HG03039 (cell line): ENCODE measurements at regions not wholly inside any gene's neighbourhood (a gene's known extent, or its start where the extent isn't known, plus 50 kb on each side); places are given as distances from the start of the nearest gene placed in this dataset.

Experiments used
- ATAC-seq: cut with Tn5 transposase; IDR thresholded peaks from one replicate; pipeline ENCODE4 v1.9.1; 2021; ENCODE audit warnings: mild to moderate bottlenecking, moderate library complexity; ENCODE audit not compliant: unreplicated experiment

DNA sequence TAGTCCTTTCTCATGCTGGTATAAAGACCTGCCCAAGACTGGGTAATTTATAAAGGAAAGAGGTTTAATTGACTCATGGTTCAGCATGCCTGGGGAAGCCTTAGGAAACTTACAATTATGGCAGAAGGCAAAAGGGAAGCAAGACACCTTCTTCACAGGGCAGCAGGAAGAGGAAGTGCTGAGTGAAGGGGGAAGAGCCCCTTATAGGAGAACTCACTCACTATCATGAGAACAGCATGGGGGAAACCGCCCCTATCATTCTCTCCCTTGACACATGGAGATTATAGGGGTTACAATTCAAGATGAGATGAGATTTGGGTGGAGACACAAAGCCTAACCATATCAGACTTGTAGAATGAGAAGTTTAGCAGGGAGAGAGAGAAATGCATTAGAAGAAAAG is 373.3 kb upstream of the DIAPH2 start:
- ATAC-seq = no peak

DNA sequence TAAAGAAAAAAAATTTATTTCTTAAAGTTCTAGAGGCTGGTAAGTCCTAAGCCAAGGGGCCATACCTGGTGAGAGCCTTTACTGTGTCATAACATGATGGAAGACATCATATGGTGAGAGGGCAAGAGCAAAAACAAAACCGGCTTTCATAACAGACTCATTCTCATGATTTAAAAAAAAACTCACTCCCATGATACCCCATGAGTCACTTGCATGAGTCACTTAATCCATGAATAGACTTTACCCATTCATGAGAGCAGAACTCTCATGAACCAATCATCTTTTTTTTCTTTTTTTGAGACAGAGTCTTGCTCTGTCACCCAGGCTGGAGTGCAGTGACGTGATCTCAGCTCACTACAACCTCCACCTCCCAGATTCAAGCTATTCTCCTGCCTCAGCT is 369.7 kb upstream of the DIAPH2 start:
- ATAC-seq = no peak

DNA sequence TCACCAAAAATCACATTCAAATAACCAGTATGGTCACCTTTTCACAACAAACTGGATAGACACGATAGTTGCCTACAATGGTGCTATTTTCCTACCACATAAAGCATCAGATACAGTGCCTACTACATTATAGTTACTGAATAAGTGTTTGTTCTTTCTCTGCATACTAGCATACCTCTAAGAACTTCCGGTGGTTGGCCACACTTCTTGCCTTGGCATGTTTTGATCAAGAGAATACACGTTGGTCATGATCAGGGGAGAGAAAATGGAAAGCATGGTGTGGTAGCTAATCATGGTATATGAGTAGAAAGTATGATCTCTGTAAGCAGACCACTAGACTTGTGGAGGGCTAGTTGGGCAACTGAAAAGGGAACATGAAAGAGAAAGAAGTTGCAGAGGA is 322.8 kb upstream of the DIAPH2 start:
- no peak for ATAC-seq

DNA sequence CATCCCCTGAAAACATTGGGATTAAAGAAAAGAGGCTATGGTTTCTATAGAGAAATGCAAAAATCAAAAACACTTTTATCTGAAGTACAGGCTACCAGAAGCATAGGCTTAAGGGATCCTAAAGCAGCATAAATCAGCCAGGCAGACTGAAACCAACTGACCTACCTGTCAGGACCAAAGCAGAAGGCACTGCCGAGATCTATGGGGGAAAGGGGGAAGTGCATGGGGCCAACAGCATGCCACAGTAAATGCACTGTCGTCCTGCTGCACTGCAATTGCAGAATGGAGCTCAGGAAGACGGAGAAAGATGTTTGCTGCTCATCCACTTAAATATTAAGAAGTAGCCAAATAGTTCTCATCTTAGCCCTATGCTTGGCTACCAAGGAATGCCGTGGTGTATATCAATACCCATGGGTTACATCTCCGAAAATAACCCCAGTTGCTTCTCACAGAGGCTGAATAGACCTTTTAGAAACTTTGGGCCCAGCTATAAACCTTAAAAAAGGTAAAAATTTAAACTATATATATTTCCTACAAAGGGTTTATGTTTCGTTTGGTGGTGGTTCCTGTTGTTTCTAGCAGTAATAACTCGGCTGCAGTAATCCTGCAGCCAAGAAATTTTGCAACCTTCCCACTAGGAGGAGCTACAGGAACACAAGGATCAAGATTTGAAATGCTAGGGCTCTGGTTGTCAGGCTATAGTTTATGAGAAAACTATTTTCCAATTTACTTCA is 312.2 kb upstream of the DIAPH2 start:
- no peak for ATAC-seq

DNA sequence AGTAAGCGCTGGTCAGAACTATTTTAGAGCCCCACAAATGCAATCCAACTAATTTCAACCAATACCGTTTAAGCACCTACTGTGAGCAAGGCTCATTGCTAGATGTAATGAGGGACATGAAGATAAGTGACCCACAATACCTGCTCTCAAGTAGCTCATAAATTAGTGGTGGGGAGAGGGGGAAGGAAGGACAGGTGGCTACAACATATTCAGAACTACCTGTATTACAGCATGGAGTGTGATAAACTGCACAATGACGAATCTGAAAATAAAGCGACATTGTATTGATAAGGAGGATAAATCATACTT is 311.6 kb upstream of the DIAPH2 start:
- no peak for ATAC-seq

DNA sequence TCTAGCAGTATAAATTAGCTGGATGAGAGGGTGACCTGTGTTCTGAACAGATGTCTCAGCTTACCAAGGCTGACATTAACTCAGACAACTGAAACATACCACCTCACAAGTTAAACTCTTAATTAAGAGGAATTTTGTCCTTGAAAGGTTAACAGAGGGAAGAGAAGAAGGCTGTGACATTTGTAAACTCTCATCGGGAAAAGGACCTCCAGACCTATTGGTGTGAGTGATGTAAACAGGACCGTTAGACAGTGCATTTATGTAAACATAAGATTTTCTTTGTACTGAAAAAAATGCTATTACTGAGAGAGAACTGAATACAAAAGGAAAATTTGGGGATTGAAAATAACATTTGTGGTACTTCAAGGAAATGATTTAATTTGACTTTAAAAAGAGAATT is 308.4 kb upstream of the DIAPH2 start:
- no peak for ATAC-seq

DNA sequence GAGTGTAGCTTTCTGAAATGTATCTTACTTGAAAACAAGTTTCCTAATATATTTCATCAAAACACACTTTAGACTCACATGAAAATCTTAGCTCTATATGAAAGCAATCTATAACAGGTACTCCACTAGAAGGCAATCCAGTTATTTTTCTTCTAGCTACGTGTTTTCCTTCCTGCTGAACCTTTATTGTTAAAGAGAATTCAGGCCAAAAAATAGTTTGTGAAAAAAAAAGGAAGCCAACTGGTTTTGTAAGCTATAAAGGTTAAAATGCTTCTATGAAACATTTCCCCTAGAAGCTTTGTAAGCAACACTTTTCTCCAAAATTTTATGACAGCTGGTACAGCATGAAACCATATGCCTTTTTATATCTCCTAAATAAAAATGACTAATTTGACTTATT is 304.7 kb upstream of the DIAPH2 start:
- no peak for ATAC-seq

DNA sequence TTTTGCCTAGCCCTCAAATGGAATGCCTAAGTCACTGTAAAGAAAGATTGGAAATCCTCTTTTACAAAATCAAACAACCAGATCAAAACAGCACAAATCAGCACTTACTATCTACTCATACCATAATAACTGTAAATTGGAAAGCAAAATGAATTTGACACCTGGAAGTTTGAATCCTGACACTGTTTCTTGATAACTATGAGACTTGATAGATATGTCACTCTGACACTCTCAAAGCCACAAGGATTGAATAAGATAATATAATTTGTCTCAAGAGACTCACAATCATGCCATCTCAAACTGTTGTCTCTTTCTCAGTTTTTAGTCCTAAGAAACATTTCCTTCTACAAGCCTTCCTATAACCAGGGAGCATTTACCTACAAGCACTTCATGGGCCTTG is 302.6 kb upstream of the DIAPH2 start:
- no peak for ATAC-seq

DNA sequence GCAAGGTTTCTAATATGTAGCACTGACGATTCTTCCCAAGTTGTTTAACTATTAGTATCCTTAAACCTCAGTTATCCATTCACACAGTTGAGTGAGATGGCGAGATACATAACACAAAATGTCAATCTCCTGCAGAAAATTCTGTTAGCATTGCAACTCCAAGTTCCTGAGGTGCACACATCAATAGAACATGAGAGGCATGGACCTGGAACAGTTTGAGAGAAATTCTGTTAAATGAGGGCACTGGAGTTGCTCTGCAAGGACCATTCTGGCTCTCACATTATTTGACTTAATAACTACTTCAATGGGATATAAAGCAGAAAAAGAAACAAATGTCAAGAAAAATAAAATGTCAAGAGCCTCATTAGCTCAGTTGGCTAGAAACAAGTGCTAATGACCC is 301.2 kb upstream of the DIAPH2 start:
- ATAC-seq = no peak

DNA sequence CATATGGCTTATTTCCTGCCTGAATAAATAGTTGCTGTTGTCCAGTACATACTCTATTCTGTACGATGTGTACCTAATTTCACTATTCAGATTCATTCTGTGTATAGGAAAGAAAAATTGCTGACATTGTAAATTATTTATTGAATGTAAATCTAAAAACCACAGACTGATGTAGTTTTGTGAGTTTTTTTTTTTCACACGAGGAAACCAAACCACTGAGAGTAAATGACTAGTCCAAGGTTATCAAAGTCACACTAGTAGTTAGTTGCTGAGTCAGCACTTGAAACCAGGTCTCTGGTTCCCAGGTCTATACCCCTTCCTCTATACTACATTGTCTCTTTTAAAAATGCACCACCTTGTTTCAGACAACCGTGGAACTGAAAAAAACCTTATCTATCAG is 298.3 kb upstream of the DIAPH2 start:
- no peak for ATAC-seq

DNA sequence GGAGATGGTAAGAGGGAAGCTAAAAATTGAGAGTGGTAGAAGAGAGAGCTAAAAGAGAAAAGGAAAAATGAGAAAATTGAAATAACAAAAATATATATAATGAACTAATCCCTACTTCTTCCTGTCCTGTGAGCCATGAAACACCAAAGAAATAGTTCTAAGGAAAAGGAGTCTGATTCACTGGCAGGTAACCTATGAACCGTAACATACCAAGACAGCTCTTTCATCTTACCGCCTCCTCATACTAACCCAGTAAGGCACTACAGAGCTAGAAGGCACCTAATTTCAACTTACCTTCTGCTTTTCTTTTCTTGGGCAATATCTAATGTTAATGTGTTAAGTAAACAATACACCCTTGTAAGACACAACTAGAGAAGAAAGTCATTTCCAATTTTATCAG is 297.7 kb upstream of the DIAPH2 start:
- ATAC-seq = no peak

DNA sequence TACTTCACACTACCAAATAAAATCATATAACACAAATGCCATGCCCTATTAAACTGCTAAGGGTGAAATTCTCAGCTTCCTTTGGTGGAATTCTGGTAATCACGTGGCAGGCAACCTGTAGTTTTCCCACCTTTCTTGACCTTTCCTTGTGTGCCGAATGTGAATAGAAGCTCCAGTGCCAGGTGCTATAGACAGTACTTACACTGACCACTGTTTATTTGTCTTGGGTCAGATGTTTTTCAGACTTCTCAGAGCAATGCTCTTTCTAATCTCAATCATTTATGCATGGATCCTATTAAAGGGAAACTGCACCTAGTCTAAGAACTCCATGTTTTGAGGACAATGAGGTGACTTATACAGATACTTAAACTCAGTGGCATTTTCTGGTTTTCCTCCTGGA is 296.8 kb upstream of the DIAPH2 start:
- ATAC-seq = no peak

DNA sequence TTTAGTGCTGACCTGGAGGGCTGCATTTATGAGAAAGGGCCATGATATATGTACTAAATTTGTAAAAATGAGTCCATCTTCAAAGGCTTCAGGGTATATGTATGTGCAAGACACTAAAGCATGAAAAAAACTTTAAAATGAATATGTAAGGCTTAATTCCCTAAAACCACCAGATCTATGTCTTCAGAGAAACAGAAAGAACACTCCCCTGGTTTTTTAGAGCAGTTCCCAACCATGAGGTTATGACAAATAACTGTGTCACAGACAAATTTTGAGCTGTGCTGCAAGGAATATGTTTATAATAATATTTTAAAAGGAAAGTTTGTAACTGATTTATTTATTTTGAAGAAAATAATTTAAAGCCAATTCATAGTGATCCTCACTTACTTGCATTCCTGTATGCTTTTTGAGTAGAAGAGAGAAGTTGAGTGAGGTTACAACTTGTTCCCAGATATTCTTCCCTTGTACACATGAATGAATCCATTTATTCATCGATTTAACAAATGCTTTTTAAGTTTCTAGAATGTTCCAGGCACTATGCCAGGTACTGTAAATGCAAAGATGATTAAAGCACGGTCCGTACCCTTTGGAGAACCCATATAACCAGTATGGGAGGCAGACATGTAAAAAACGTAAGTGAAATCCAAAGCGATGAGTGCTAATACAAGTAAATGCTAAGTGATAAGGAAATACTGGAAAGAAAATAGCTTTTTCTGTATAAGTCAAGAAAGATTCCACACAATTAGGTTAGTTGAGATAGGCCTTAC is 295.2 kb upstream of the DIAPH2 start:
- ATAC-seq = no peak

DNA sequence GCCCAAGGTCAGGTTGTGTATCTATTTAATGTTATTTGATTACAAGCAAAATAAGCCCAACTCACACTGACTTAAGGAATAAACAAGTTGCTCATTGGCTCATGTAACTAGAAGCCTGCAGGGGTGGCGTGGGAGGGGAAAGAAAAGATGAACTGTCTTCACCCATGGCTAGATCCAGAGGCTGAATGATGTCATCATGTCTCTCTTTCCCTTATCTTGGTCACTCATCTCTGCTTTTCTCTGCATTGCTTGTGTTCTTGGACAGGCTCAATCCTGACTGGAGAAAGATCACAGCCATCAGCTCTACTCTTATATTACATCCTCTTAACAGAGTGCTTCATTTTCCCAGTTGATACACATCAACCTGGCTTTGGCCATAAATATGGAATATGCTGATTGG is 290.0 kb upstream of the DIAPH2 start:
- ATAC-seq = no peak

DNA sequence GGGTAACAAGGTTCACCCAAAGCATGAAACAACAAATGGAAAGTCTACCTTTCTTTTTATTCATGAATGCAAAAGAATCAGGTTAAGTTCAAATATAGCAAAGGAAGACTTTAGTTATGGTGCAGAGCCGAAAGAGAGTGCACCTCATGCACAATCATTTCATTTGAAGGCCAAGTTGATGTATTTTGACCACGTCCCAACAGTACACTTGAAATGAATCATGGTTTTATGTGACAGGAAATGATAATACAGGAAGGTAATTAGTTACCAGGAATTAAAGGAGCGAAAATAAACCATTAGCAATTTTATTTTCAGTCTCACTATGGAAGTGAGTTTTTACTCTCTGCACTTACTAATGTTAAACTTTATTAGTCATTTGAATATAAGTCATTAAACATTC is 281.2 kb upstream of the DIAPH2 start:
- no peak for ATAC-seq

DNA sequence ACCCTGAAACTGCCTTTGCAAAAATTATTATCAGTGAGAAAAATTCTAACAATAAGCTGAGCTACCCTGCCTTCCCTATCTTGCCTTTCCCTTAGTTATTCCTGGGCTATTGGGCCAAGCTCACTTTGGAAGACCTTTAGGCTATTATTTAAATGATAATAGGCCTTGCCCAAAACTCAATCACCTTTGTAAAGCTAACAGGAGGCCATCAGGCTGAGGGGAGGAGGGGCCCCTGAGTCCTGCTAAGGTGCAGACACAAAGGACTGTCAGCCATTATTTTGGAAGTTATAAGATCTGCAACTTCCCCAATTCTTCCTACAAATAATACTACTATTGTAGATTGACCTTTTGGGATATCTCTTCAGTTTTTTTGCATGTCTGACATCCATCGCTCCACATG is 278.8 kb upstream of the DIAPH2 start:
- ATAC-seq = no peak

DNA sequence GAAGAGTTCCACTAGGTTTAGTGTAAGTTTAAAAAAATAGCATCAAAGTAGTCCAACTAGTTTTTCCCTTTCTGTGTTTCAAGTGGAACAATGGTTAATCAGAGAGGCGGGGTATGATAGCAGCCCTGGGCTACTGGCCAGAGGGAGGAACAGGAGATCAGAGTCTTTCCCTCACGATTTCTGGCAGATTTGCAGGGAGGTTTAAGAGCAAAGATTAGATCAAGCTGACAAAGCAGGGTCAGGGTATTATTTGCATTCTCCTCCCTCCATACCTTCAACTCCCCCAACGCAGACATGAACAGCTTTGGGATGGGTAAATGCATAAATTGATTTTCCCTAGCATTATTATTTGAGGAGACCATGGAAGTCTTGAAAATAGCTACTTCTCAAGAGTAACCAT is 277.6 kb upstream of the DIAPH2 start:
- no peak for ATAC-seq

DNA sequence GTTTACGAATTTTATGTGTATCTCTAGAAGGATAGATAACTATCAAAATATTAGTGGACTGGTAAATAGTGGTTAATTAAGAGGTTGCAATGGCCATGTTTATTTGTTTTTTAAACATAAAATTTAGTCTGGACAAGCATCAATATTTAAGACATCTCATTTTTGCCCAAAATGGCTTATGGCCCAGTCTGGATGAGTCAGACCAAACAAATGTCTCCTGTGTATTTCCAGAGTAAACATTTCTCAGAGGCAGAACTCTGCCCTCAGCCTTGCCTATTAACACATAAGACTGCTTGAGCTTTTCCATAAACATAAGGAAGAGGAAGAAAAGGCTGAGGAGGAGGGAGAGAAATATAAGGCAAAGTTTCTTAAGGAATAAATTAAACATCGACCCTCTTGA is 277.1 kb upstream of the DIAPH2 start:
- no peak for ATAC-seq

DNA sequence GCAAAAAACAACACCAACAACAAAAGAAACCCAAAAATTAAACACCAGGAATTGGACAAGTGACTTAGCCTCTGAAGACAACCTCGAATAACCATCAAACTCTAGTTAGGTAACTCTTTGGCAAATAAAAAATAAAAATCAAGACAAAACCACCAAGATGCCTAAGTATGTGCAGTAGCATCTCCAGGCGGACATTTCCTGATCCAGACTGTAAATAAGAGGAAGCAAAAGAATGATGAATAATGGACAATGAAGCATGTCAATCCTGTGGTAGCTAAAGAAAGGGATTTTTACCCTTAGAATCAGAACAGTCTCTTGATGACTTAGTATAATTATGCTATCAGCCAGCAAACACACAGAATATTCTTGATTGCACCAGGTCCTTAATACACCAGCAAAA is 276.7 kb upstream of the DIAPH2 start:
- no peak for ATAC-seq

DNA sequence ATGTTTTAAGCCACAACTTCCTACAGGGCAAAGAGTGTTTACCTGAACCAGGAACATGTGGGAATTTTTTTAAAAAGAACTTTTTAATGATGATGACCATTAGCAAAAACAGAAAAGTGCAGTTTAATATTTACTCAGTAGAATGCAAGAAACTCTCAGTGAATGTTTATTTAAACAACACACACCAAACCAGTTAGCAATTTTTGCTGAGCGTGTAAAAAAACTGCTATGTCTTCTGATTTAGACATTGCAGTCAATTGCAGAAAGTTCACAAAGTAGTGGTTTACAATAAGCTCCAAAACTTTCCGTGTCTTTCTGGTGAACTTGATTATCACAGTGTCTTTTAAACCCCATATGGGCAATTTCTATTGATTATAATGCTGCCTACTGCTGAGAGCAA is 273.7 kb upstream of the DIAPH2 start:
- no peak for ATAC-seq

DNA sequence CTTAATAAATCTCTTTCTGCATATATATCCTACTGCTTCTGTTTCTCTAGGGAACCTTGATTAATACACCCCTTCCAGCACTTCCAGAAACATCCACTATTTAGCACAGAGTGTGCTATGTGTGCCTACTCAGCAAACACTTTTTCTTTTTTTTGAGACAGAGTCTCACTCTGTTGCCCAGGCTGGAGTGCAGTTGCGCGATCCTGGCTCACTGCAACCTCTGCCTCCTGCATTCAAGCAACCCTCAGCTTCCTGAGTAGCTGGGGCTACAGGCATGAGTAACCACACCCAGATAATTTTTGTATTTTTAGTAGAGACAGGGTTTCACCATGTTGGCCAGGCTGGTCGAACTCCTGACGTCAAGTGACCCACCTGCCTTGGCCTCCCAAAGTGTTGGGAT is 266.9 kb upstream of the DIAPH2 start:
- no peak for ATAC-seq

DNA sequence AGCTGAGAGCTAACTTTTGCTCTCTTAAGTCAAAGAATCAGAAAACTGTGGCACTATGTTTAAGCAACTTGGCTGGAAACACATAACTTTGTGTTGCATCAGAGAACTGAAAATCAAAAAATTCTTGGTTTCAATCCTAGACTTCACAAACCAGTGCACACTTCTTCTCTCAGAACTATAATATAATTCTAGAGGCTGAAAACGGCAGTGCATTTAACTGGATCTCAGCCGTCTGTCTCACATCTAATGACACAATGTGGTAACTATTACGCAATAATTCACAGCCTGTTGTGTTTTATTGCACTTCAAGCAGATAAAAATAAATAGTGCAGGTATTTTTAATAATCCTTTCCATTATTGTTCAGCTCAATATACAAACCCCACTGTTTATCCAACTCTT is 260.6 kb upstream of the DIAPH2 start:
- ATAC-seq = no peak

DNA sequence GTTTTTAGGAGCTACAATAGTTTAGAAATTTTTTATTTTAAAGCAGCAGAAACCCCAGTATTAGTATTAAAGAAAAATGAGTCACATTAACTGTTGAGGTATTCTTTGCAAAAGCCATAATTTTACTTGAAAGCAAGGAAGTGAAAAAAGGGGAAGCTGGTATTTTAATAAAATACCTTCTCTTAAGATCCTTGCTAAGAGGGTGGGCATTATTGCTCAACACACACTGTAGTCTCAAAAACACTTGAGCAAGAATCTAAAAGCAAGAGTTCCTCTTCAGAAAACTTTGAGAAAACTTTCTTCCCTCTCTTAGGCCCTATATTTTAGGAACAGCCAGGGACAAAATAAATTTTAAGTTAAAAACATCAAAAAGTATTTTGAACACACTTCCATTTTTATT is 259.4 kb upstream of the DIAPH2 start:
- ATAC-seq = no peak
